PC-3 (cell line): ENCODE measurements at regions not wholly inside any gene's neighbourhood (a gene's known extent, or its start where the extent isn't known, plus 50 kb on each side); places are given as distances from the start of the nearest gene placed in this dataset.
"Not testable (repeated sequence)": the region's sequence is repeated elsewhere in the genome, so short reads cannot be mapped to it uniquely, and the experiment has no call there.

Experiments used
- ATAC-seq: fragments of 200-7000 bp; cut with Tn5 transposase; 2 replicates; pipeline ENCODE4 v1.9.1; 2020; ENCODE audit warnings: mild to moderate bottlenecking, moderate library complexity
- BruUV-seq: library from RNA; stranded (reverse); fragments of 400-500 nt; replicated peaks from 2 replicates; lab custom pipeline; 2021; lab: Mats Ljungman, UMichigan
- CTCF ChIA-PET: fragments of 300-600 bp; sonication (Branson Sonifier 250); formaldehyde crosslinking; loops from one replicate; lab custom pipeline; 2022; ENCODE audit warnings: antibody characterized with exemption; lab: Charles Lee
- POLR2A ChIA-PET: fragments of 300-600 bp; sonication (Branson Sonifier 250); formaldehyde crosslinking; loops from one replicate; lab custom pipeline; 2022; ENCODE audit warnings: antibody characterized with exemption; ENCODE audit not compliant: unreplicated experiment; lab: Charles Lee
- DNase-seq: peaks from one replicate; pipeline ENCODE4 v3.0.0-alpha.2; 2015
- H2AFZ ChIP-seq: fragments of 300-600 bp; sonication (generic); 2 replicates; pipeline ENCODE4 v1.6.0; 2016; ENCODE audit warnings: antibody characterized with exemption, low read length
- H3F3A ChIP-seq: fragments of 300-600 bp; sonication (generic); one replicate; pipeline ENCODE4 v1.6.0; 2017; ENCODE audit warnings: antibody characterized with exemption, low read length, control low read depth, mild to moderate bottlenecking; ENCODE audit not compliant: unreplicated experiment
- H3K27ac ChIP-seq: fragments of 300-600 bp; sonication (generic); 2 replicates; pipeline ENCODE4 v1.5.1; 2016; ENCODE audit warnings: mild to moderate bottlenecking, low read length
- H3K27me3 ChIP-seq: fragments of 300-600 bp; sonication (generic); 2 replicates; pipeline ENCODE4 v1.6.1; 2016; ENCODE audit warnings: low read length, mixed read lengths
- H3K36me3 ChIP-seq: fragments of 300-600 bp; sonication (generic); 2 replicates; pipeline ENCODE4 v1.6.1; 2016; ENCODE audit warnings: low read depth, mixed run types, low read length, mixed read lengths
- H3K4me1 ChIP-seq: fragments of 300-600 bp; sonication (generic); 2 replicates; pipeline ENCODE4 v1.5.1; 2016; ENCODE audit warnings: low read length; ENCODE audit not compliant: insufficient read depth
- H3K4me2 ChIP-seq: fragments of 300-600 bp; sonication (generic); 2 replicates; pipeline ENCODE4 v1.6.0; 2016; ENCODE audit warnings: low read length
- H3K4me3 ChIP-seq: fragments of 300-600 bp; sonication (generic); 2 replicates; pipeline ENCODE4 v1.5.1; 2016; ENCODE audit warnings: mild to moderate bottlenecking, low read length, mixed read lengths
- H3K79me2 ChIP-seq: fragments of 300-600 bp; sonication (generic); 2 replicates; pipeline ENCODE4 v1.6.1; 2017; ENCODE audit warnings: low read length, mixed read lengths
- H3K9ac ChIP-seq: fragments of 300-600 bp; sonication (generic); 2 replicates; pipeline ENCODE4 v1.6.0; 2016; ENCODE audit warnings: mild to moderate bottlenecking, low read length
- H3K9me2 ChIP-seq: fragments of 300-600 bp; sonication (generic); replicated peaks from 2 replicates; pipeline ENCODE4 v1.6.1; 2016; ENCODE audit warnings: mixed run types, low read length, mixed read lengths
- H3K9me3 ChIP-seq: fragments of 300-600 bp; sonication (generic); 2 replicates; pipeline ENCODE4 v1.6.1; 2016; ENCODE audit warnings: low read length, mixed read lengths
- H4K20me1 ChIP-seq: fragments of 300-600 bp; sonication (generic); 2 replicates; pipeline ENCODE4 v1.6.1; 2016; ENCODE audit warnings: low read length, mixed read lengths
- EZH2 ChIP-seq: fragments of 300-600 bp; sonication (generic); IDR thresholded peaks from one replicate; pipeline ENCODE4 v1.6.1; 2017; ENCODE audit warnings: antibody characterized with exemption, mild to moderate bottlenecking, low read length; ENCODE audit not compliant: unreplicated experiment
- EZH2phosphoT487 ChIP-seq: fragments of 300-600 bp; sonication (generic); IDR thresholded peaks from 2 replicates; pipeline ENCODE4 v1.6.1; 2018; ENCODE audit warnings: mild to moderate bottlenecking, antibody characterized with exemption, low read length, borderline replicate concordance
- intact Hi-C: fragments of 100-400 bp; cut with micrococcal nuclease; formaldehyde crosslinking; loops from 2 replicates; pipeline ENCODE4 v1.9.0; 2023
- TF ChIP-seq, protein P1 (sequence below): fragments of 300-600 bp; sonication (generic); conservative IDR thresholded peaks from 2 replicates; pipeline ENCODE4 v1.5.1; 2017; ENCODE audit warnings: antibody characterized with exemption, low read depth, mild to moderate bottlenecking, low read length

GRCh38 chr4:66372706-66373105 lies 702.4 kb upstream of the EPHA5 start:
- intact Hi-C loops = no loop called here
- POLR2A ChIA-PET = no interaction called here
- no peak overlapping the region for H2AFZ ChIP-seq
- H3K79me2 ChIP-seq = no peaks in the 10 kb centered on the region
- no peaks in the 10 kb centered on the region for H4K20me1 ChIP-seq
- no peak overlapping the region for H3K4me2 ChIP-seq
- CTCF ChIA-PET = no interaction called here
- H3K4me3 ChIP-seq = no peak overlapping the region
- H3K27ac ChIP-seq = no peak overlapping the region
- H3K9ac ChIP-seq = no peak overlapping the region
- BruUV-seq = no TSS peak
- no peaks in the 10 kb centered on the region for H3K9me3 ChIP-seq
- H3K9me2 ChIP-seq = no peaks in the 10 kb centered on the region
- H3F3A ChIP-seq = no peaks in the 10 kb centered on the region
- no peaks in the 10 kb centered on the region for H3K27me3 ChIP-seq
- TF ChIP-seq, protein P1, sequence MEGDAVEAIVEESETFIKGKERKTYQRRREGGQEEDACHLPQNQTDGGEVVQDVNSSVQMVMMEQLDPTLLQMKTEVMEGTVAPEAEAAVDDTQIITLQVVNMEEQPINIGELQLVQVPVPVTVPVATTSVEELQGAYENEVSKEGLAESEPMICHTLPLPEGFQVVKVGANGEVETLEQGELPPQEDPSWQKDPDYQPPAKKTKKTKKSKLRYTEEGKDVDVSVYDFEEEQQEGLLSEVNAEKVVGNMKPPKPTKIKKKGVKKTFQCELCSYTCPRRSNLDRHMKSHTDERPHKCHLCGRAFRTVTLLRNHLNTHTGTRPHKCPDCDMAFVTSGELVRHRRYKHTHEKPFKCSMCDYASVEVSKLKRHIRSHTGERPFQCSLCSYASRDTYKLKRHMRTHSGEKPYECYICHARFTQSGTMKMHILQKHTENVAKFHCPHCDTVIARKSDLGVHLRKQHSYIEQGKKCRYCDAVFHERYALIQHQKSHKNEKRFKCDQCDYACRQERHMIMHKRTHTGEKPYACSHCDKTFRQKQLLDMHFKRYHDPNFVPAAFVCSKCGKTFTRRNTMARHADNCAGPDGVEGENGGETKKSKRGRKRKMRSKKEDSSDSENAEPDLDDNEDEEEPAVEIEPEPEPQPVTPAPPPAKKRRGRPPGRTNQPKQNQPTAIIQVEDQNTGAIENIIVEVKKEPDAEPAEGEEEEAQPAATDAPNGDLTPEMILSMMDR = no peak
- no peak for TF ChIP-seq EZH2
- TF ChIP-seq EZH2phosphoT487 = no peak
- DNase-seq (no peak), ATAC-seq (no peak)
- no peaks in the 10 kb centered on the region for H3K36me3 ChIP-seq
- H3K4me1 ChIP-seq = no peaks in the 10 kb centered on the region

- no peak overlapping the region for H2AFZ ChIP-seq
- no peaks in the 10 kb centered on the region for H3K36me3 ChIP-seq
- no peaks in the 10 kb centered on the region for H3K79me2 ChIP-seq
- no peak overlapping the region for H3K27ac ChIP-seq
- H3K9me3 ChIP-seq = no peaks in the 10 kb centered on the region
- CTCF ChIA-PET = no interaction called here
- H4K20me1 ChIP-seq = no peaks in the 10 kb centered on the region
- no peak overlapping the region for H3K9ac ChIP-seq
- TF ChIP-seq EZH2 (no peak), EZH2phosphoT487 (no peak)
- TF ChIP-seq, protein P1 = no peak
- BruUV-seq = no TSS peak
- no peak overlapping the region for H3K4me3 ChIP-seq
- POLR2A ChIA-PET = no interaction called here
- DNase-seq (no peak), ATAC-seq (no peak)
- intact Hi-C loops = no loop called here
- H3K9me2 ChIP-seq = no peaks in the 10 kb centered on the region
- no peaks in the 10 kb centered on the region for H3K4me1 ChIP-seq
- no peaks in the 10 kb centered on the region for H3K27me3 ChIP-seq
- no peaks in the 10 kb centered on the region for H3F3A ChIP-seq
- H3K4me2 ChIP-seq = no peak overlapping the region
These were observed 696.9 kb upstream of the EPHA5 start for GRCh38 chr4:66367043-66367660.

DNA sequence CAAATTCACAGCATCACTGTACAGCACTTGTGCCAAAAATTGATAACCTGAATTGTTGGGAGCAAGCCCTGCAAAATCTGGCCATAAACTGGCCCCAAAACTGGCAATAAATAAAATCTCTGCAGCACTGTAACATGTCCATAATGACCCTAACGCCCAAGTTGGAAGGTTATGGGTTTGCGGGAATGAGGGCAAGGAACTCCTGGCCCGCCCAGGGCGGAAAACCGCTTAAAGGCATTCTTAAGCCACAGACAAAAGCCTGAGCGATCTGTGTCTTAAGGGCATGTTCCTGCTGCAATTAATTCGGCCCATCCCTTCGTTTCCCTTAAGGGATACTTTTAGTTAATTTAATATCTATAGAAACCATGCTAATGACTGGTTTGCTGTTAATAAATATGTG lies 690.1 kb upstream of the EPHA5 start:
- intact Hi-C loops, H3K4me3 ChIP-seq, CTCF ChIA-PET, H3K79me2 ChIP-seq, H3K27ac ChIP-seq, BruUV-seq, DNase-seq, H3K9ac ChIP-seq, H4K20me1 ChIP-seq, ATAC-seq, H3K36me3 ChIP-seq, H3F3A ChIP-seq, H3K4me1 ChIP-seq, H3K9me2 ChIP-seq, H3K27me3 ChIP-seq, H3K4me2 ChIP-seq, POLR2A ChIA-PET, H2AFZ ChIP-seq, H3K9me3 ChIP-seq: not testable (repeated sequence)
